NOMO-1 treated with dmso at 0.1 percent for 144 hours (cell line): ENCODE measurements at regions not wholly inside any gene's neighbourhood (a gene's known extent, or its start where the extent isn't known, plus 50 kb on each side); places are given as distances from the start of the nearest gene placed in this dataset.

ENCODE experiments used
- DNase-seq: peaks from one replicate; lab custom pipeline; 2025; ENCODE audit not compliant: unreplicated experiment; lab: John Stamatoyannopoulos, UW

- DNase-seq = no peak
These were observed 188.0 kb upstream of the HDDC2 start for GRCh38 chr6:125489579-125490285.

GRCh38 chr6:125491860-125492618 lies 190.3 kb upstream of the HDDC2 start:
- no peak for DNase-seq

- DNase-seq = no peak
These were observed 196.8 kb upstream of the HDDC2 start for GRCh38 chr6:125498606-125499005.

- DNase-seq = no peak
These were observed 197.8 kb upstream of the HDDC2 start for GRCh38 chr6:125499535-125499934.

- DNase-seq = no peak
These were observed 201.4 kb upstream of the HDDC2 start for GRCh38 chr6:125503181-125503580.

GRCh38 chr6:125507987-125508655 lies 206.4 kb upstream of the HDDC2 start:
- no peak for DNase-seq

- no peak for DNase-seq
These were observed 207.0 kb upstream of the HDDC2 start for GRCh38 chr6:125508793-125509192.

GRCh38 chr6:125509477-125509876 lies 207.7 kb upstream of the HDDC2 start:
- no peak for DNase-seq

- no peak for DNase-seq
These were observed 208.6 kb upstream of the HDDC2 start for GRCh38 chr6:125510405-125510804.

GRCh38 chr6:125511809-125512396 lies 210.1 kb upstream of the HDDC2 start:
- no peak for DNase-seq

GRCh38 chr6:125512621-125513020 lies 210.9 kb upstream of the HDDC2 start:
- no peak for DNase-seq

GRCh38 chr6:125513978-125514377 lies 212.2 kb upstream of the HDDC2 start:
- DNase-seq = no peak

GRCh38 chr6:125516644-125517043 lies 214.9 kb upstream of the HDDC2 start:
- DNase-seq = no peak

- no peak for DNase-seq
These were observed 217.6 kb upstream of the HDDC2 start for GRCh38 chr6:125519367-125519766.

- DNase-seq = no peak
These were observed 222.6 kb upstream of the HDDC2 start for GRCh38 chr6:125524356-125524755.

- no peak for DNase-seq
These were observed 223.3 kb upstream of the HEY2 start for GRCh38 chr6:125526007-125526720.

GRCh38 chr6:125528621-125529041 lies 220.8 kb upstream of the HEY2 start:
- DNase-seq = no peak

GRCh38 chr6:125529061-125529460 lies 220.4 kb upstream of the HEY2 start:
- no peak for DNase-seq

GRCh38 chr6:125533710-125534397 lies 215.6 kb upstream of the HEY2 start:
- DNase-seq = no peak
